HepG2 (cell line): ENCODE measurements at regions not wholly inside any gene's neighbourhood (a gene's known extent, or its start where the extent isn't known, plus 50 kb on each side); places are given as distances from the start of the nearest gene placed in this dataset.

ENCODE experiments used
- BCL6 ChIP-seq: IDR thresholded peaks from 2 replicates; pipeline ENCODE4 v1.6.1; 2016; ENCODE audit warnings: missing genetic modification reagents, missing compliant biosample characterization
- CREB1 ChIP-seq, 2 experiments: fragments of 450-650 bp in 1 of 2; IDR thresholded peaks; 2 replicates each; pipeline ENCODE4 v1.6.1; 2016 to 2017; ENCODE audit warnings: control low read depth in 1 of 2, mild to moderate bottlenecking in 1 of 2, missing compliant biosample characterization in 1 of 2, missing genetic modification characterization in 1 of 2
- ELF3 ChIP-seq: IDR thresholded peaks from 2 replicates; pipeline ENCODE4 v1.6.1; 2016; ENCODE audit warnings: missing genetic modification reagents, missing compliant biosample characterization
- GFI1 ChIP-seq: sonication (generic); formaldehyde crosslinking; IDR thresholded peaks from 2 replicates; pipeline ENCODE4 v1.5.0; 2020; ENCODE audit warnings: missing genetic modification reagents, mild to moderate bottlenecking, borderline replicate concordance
- HMGA1 ChIP-seq: sonication (generic); formaldehyde crosslinking; conservative IDR thresholded peaks from 2 replicates; pipeline ENCODE4 v1.4.0; 2020; ENCODE audit warnings: missing genetic modification reagents
- IRF2 ChIP-seq: IDR thresholded peaks from 2 replicates; pipeline ENCODE4 v1.6.1; 2018; ENCODE audit warnings: missing genetic modification reagents, missing compliant biosample characterization
- JDP2 ChIP-seq: sonication (generic); formaldehyde crosslinking; IDR thresholded peaks from 2 replicates; pipeline ENCODE4 v1.8.1; 2022; ENCODE audit warnings: missing genetic modification reagents, borderline replicate concordance
- MED1 ChIP-seq: sonication (generic); formaldehyde crosslinking; IDR thresholded peaks from 2 replicates; pipeline ENCODE4 v1.4.0; 2020; ENCODE audit warnings: missing genetic modification reagents
- NFRKB ChIP-seq: fragments of 450-650 bp; IDR thresholded peaks from 2 replicates; pipeline ENCODE4 v1.6.1; 2017
- NFYB ChIP-seq: sonication (generic); formaldehyde crosslinking; IDR thresholded peaks from 2 replicates; pipeline ENCODE4 v1.4.0; 2020; ENCODE audit warnings: missing genetic modification reagents
- RBM22 ChIP-seq: fragments of 200-400 bp; formaldehyde crosslinking; optimal IDR thresholded peaks from 2 replicates; pipeline ENCODE3; 2017; ENCODE audit warnings: mild to moderate bottlenecking, low read length, moderate library complexity
- RFXANK ChIP-seq: IDR thresholded peaks from 2 replicates; pipeline ENCODE4 v1.6.1; 2016
- SMAD3 ChIP-seq: sonication (generic); formaldehyde crosslinking; IDR thresholded peaks from 2 replicates; pipeline ENCODE4 v1.4.0; 2020; ENCODE audit warnings: missing genetic modification reagents
- SP140L ChIP-seq: sonication (generic); formaldehyde crosslinking; IDR thresholded peaks from 2 replicates; pipeline ENCODE4 v1.4.0; 2020; ENCODE audit warnings: missing genetic modification reagents, borderline replicate concordance
- SP4 ChIP-seq: sonication (generic); formaldehyde crosslinking; IDR thresholded peaks from 2 replicates; pipeline ENCODE4 v1.8.1; 2023; ENCODE audit warnings: mild to moderate bottlenecking, missing genetic modification reagents
- SPEN ChIP-seq: sonication (generic); formaldehyde crosslinking; IDR thresholded peaks from 2 replicates; pipeline ENCODE4 v1.5.1; 2020; ENCODE audit warnings: low read depth, mild to moderate bottlenecking, missing genetic modification reagents
- U2AF2 ChIP-seq: fragments of 200-400 bp; formaldehyde crosslinking; IDR thresholded peaks from 2 replicates; pipeline ENCODE4 v1.6.1; 2017; ENCODE audit warnings: low read depth, mild to moderate bottlenecking, low read length
- ZBTB7A ChIP-seq: sonication (generic); formaldehyde crosslinking; IDR thresholded peaks from 2 replicates; pipeline ENCODE4 v1.8.0; 2022; ENCODE audit warnings: mild to moderate bottlenecking, missing genetic modification reagents
- ZFYVE20 ChIP-seq: sonication (generic); formaldehyde crosslinking; IDR thresholded peaks from 2 replicates; pipeline ENCODE4 v1.8.0; 2023; ENCODE audit warnings: low read depth, mild to moderate bottlenecking, moderate library complexity, missing genetic modification reagents, borderline replicate concordance
- ZNF292 ChIP-seq: sonication (generic); formaldehyde crosslinking; IDR thresholded peaks from 2 replicates; pipeline ENCODE4 v1.8.1; 2022; ENCODE audit warnings: mild to moderate bottlenecking, low read depth, missing genetic modification reagents, borderline replicate concordance
- ZNF296 ChIP-seq: sonication (generic); formaldehyde crosslinking; conservative IDR thresholded peaks from 2 replicates; pipeline ENCODE4 v1.5.0; 2020; ENCODE audit warnings: mild to moderate bottlenecking, missing genetic modification reagents
- ZNF34 ChIP-seq: sonication (generic); formaldehyde crosslinking; IDR thresholded peaks from 2 replicates; pipeline ENCODE4 v1.4.0; 2020; ENCODE audit warnings: mild to moderate bottlenecking, missing genetic modification reagents, borderline replicate concordance
- ZNF501 ChIP-seq: sonication (generic); formaldehyde crosslinking; IDR thresholded peaks from 2 replicates; pipeline ENCODE4 v1.5.1; 2020; ENCODE audit warnings: mild to moderate bottlenecking, moderate library complexity, missing genetic modification reagents
- ZNF674 ChIP-seq: sonication (generic); formaldehyde crosslinking; IDR thresholded peaks from 2 replicates; pipeline ENCODE4 v1.5.0; 2020; ENCODE audit warnings: low read depth, mild to moderate bottlenecking, missing genetic modification reagents
- TF ChIP-seq, protein P1 (sequence below): sonication (generic); formaldehyde crosslinking; conservative IDR thresholded peaks from 2 replicates; pipeline ENCODE4 v1.5.0; 2020; ENCODE audit warnings: missing genetic modification reagents
- TF ChIP-seq, protein P2 (sequence below): sonication (generic); formaldehyde crosslinking; IDR thresholded peaks from 2 replicates; pipeline ENCODE4 v1.9.0; 2021; ENCODE audit warnings: mild to moderate bottlenecking, missing genetic modification reagents

- TF ChIP-seq, protein P1, sequence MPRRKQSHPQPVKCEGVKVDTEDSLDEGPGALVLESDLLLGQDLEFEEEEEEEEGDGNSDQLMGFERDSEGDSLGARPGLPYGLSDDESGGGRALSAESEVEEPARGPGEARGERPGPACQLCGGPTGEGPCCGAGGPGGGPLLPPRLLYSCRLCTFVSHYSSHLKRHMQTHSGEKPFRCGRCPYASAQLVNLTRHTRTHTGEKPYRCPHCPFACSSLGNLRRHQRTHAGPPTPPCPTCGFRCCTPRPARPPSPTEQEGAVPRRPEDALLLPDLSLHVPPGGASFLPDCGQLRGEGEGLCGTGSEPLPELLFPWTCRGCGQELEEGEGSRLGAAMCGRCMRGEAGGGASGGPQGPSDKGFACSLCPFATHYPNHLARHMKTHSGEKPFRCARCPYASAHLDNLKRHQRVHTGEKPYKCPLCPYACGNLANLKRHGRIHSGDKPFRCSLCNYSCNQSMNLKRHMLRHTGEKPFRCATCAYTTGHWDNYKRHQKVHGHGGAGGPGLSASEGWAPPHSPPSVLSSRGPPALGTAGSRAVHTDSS (CRISPR knock-in tag), result no peak
- TF ChIP-seq RFXANK, result no peak; the same call in 1 of the 2 replicates
- peak; percentile 84; the same call in 1 of the 2 replicates for TF ChIP-seq SP140L (CRISPR knock-in tag)
- no peak for TF ChIP-seq NFYB (CRISPR knock-in tag)
- 0 out of 2 replicates have a peak, but pooled peaks have one; percentile 45 for TF ChIP-seq SPEN (CRISPR knock-in tag)
- TF ChIP-seq ZNF34, result 0 out of 2 replicates have a peak, but pooled peaks have one; percentile 27
- TF ChIP-seq IRF2 (CRISPR knock-in tag), result no peak; the same call in 1 of the 2 replicates
- no peak for TF ChIP-seq U2AF2
- peak; percentile 60; the same call in 1 of the 2 replicates for TF ChIP-seq GFI1 (CRISPR knock-in tag)
- no peak for TF ChIP-seq NFRKB
- TF ChIP-seq SMAD3, result peak; percentile 91
- TF ChIP-seq ZNF296 (CRISPR knock-in tag), result no peak
- TF ChIP-seq MED1, result peak; percentile 94
- peak; percentile 99 for TF ChIP-seq BCL6 (CRISPR knock-in tag)
- TF ChIP-seq ZFYVE20, result no peak
- TF ChIP-seq ZNF501 (CRISPR knock-in tag), result peak; percentile 6; the same call in 1 of the 2 replicates
- peak; percentile 46; the same call in 1 of the 2 replicates for TF ChIP-seq ZNF292 (CRISPR knock-in tag)
- TF ChIP-seq RBM22, result no peak
- peak; percentile 23; the same call in 1 of the 2 replicates for TF ChIP-seq CREB1 (IDR thresholded peaks at IDR 0.05)
- TF ChIP-seq CREB1 (CRISPR knock-in tag; IDR thresholded peaks at IDR 0.05), result peak; percentile 45
- TF ChIP-seq JDP2 (CRISPR knock-in tag), result no peak
- TF ChIP-seq ELF3 (CRISPR knock-in tag), result peak; percentile 87
- TF ChIP-seq SP4 (CRISPR knock-in tag), result no peak
- TF ChIP-seq, protein P2, sequence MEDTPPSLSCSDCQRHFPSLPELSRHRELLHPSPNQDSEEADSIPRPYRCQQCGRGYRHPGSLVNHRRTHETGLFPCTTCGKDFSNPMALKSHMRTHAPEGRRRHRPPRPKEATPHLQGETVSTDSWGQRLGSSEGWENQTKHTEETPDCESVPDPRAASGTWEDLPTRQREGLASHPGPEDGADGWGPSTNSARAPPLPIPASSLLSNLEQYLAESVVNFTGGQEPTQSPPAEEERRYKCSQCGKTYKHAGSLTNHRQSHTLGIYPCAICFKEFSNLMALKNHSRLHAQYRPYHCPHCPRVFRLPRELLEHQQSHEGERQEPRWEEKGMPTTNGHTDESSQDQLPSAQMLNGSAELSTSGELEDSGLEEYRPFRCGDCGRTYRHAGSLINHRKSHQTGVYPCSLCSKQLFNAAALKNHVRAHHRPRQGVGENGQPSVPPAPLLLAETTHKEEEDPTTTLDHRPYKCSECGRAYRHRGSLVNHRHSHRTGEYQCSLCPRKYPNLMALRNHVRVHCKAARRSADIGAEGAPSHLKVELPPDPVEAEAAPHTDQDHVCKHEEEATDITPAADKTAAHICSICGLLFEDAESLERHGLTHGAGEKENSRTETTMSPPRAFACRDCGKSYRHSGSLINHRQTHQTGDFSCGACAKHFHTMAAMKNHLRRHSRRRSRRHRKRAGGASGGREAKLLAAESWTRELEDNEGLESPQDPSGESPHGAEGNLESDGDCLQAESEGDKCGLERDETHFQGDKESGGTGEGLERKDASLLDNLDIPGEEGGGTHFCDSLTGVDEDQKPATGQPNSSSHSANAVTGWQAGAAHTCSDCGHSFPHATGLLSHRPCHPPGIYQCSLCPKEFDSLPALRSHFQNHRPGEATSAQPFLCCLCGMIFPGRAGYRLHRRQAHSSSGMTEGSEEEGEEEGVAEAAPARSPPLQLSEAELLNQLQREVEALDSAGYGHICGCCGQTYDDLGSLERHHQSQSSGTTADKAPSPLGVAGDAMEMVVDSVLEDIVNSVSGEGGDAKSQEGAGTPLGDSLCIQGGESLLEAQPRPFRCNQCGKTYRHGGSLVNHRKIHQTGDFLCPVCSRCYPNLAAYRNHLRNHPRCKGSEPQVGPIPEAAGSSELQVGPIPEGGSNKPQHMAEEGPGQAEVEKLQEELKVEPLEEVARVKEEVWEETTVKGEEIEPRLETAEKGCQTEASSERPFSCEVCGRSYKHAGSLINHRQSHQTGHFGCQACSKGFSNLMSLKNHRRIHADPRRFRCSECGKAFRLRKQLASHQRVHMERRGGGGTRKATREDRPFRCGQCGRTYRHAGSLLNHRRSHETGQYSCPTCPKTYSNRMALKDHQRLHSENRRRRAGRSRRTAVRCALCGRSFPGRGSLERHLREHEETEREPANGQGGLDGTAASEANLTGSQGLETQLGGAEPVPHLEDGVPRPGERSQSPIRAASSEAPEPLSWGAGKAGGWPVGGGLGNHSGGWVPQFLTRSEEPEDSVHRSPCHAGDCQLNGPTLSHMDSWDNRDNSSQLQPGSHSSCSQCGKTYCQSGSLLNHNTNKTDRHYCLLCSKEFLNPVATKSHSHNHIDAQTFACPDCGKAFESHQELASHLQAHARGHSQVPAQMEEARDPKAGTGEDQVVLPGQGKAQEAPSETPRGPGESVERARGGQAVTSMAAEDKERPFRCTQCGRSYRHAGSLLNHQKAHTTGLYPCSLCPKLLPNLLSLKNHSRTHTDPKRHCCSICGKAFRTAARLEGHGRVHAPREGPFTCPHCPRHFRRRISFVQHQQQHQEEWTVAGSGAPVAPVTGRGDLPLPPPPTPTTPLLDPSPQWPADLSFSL (CRISPR knock-in tag), result no peak
- TF ChIP-seq ZBTB7A, result no peak
- no peak for TF ChIP-seq HMGA1 (CRISPR knock-in tag)
- no peak for TF ChIP-seq ZNF674 (CRISPR knock-in tag)
These were observed 151.3 kb upstream of the LPP start (continued) for GRCh38 chr3:188002626-188003138.
